ENCODE measurements at regions not wholly inside any gene's neighbourhood (a gene's known extent, or its start where the extent isn't known, plus 50 kb on each side); places are given as distances from the start of the nearest gene placed in this dataset.

DNA sequence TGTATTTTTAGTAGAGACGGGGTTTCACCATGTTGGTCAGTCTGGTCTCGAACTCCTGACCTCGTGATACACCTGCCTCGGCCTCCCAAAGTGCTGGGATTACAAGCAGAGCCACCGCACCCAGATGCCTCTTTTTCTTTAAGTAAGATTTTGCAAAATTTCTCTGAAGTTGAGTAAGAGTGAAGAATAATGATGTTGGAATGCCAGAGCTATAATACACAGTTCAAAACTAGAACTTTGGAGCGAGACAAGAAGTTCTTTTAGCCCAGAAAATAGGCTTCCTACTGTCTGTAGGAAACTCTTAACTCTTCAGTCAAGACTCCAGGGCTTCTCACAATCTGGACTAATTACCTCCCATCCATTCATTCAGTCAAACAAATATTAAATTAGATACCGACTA is 51.4 kb downstream of the MARCHF4 start:
- peaks cover 8% of the 10 kb centered on the region for H3K27me3 Mint-ChIP-seq (ENCODE audit: low read depth)
- no peaks in the 10 kb centered on the region for H3K4me1 Mint-ChIP-seq (ENCODE audit: low read depth)
- H3K36me3 Mint-ChIP-seq (ENCODE audit: low read depth), result no peaks in the 10 kb centered on the region
- intact Hi-C loops (cut with micrococcal nuclease), result no loop called here
- no peak overlapping the region for H3K27ac Mint-ChIP-seq
- no peaks in the 10 kb centered on the region for H3K9me3 Mint-ChIP-seq
- no peak for DNase-seq (ENCODE audit: low spot score)
- H3K4me3 Mint-ChIP-seq (ENCODE audit: low read depth), result no peak overlapping the region

- Mint-ChIP-seq H3K27ac (no peak overlapping the region), H3K4me3 (ENCODE audit: low read depth) (no peak overlapping the region), H3K9me3 (no peaks in the 10 kb centered on the region), H3K27me3 (ENCODE audit: low read depth) (peaks cover 8% of the 10 kb centered on the region), H3K36me3 (ENCODE audit: low read depth) (no peaks in the 10 kb centered on the region), H3K4me1 (ENCODE audit: low read depth) (no peaks in the 10 kb centered on the region)
- intact Hi-C loops (cut with micrococcal nuclease), result no loop called here
- DNase-seq (ENCODE audit: low spot score), result no peak
Observed at GRCh38 chr2:216319771-216320170, 52.5 kb downstream of the MARCHF4 start.

DNA sequence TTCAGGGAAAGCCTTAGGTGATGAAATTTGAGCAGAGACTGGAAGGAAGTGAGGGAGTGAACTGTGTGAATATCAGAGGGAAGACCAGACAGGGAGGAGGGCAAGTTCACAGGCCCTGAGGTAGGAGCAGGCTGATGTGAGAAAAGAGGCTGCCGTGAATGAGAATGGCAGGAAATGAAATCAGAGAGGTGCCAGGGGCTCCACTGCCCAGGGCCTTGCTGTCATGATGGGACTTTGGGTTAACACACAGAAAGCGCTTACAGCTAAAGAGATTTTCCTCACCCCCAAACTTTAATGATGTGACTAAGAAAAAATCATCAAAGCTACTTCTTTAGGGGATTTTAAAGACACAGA is 53.8 kb downstream of the MARCHF4 start:
- Mint-ChIP-seq H3K27me3 (ENCODE audit: low read depth) (peaks cover 16% of the 10 kb centered on the region), H3K4me3 (ENCODE audit: low read depth) (no peak overlapping the region), H3K27ac (no peak overlapping the region), H3K9me3 (no peaks in the 10 kb centered on the region), H3K36me3 (ENCODE audit: low read depth) (no peaks in the 10 kb centered on the region), H3K4me1 (ENCODE audit: low read depth) (no peaks in the 10 kb centered on the region)
- intact Hi-C loops (cut with micrococcal nuclease), result no loop called here
- no peak for DNase-seq (ENCODE audit: low spot score)

GRCh38 chr2:216317831-216318520 is 54.3 kb downstream of the MARCHF4 start:
- Mint-ChIP-seq H3K9me3 (no peaks in the 10 kb centered on the region), H3K4me3 (ENCODE audit: low read depth) (no peak overlapping the region), H3K27me3 (ENCODE audit: low read depth) (peaks cover 14% of the 10 kb centered on the region), H3K27ac (no peak overlapping the region), H3K36me3 (ENCODE audit: low read depth) (no peaks in the 10 kb centered on the region), H3K4me1 (ENCODE audit: low read depth) (no peaks in the 10 kb centered on the region)
- intact Hi-C loops (cut with micrococcal nuclease), result no loop called here
- DNase-seq (ENCODE audit: low spot score), result no peak

- Mint-ChIP-seq H3K9me3 (no peaks in the 10 kb centered on the region), H3K36me3 (ENCODE audit: low read depth) (no peaks in the 10 kb centered on the region), H3K4me1 (ENCODE audit: low read depth) (no peaks in the 10 kb centered on the region), H3K27me3 (ENCODE audit: low read depth) (peaks cover 19% of the 10 kb centered on the region), H3K4me3 (ENCODE audit: low read depth) (no peak overlapping the region), H3K27ac (no peak overlapping the region)
- no peak for DNase-seq (ENCODE audit: low spot score)
- intact Hi-C loops (cut with micrococcal nuclease), result no loop called here
Observed at GRCh38 chr2:216316743-216317142, 55.5 kb downstream of the MARCHF4 start.

- no peak for DNase-seq (ENCODE audit: low spot score)
- Mint-ChIP-seq H3K36me3 (ENCODE audit: low read depth) (no peaks in the 10 kb centered on the region), H3K4me1 (ENCODE audit: low read depth) (no peaks in the 10 kb centered on the region)
Observed at GRCh38 chr2:216315802-216316603, 56.3 kb downstream of the MARCHF4 start.

DNA sequence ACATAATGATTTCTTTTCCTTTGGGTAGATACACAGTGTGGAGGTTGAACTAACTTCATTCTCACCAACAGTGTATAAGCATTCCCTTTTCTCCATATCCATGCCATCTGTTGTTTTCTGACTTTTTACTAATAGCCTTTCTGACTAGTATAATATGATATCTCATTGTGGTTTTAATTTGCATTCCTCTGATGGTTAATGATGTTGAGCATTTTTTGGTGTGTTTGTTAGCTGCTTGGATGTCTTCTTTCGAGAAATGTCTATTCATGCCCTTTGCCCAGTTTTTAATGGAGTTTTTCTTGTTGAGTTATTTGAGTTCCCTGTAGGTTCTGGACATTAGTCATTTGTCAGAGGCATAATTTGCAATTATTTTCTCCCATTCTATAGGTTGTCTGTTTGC is 59.8 kb downstream of the MARCHF4 start:
- H3K4me1 Mint-ChIP-seq (ENCODE audit: low read depth), result no peaks in the 10 kb centered on the region
- H3K4me3 Mint-ChIP-seq (ENCODE audit: low read depth), result no peak overlapping the region
- H3K36me3 Mint-ChIP-seq (ENCODE audit: low read depth), result no peaks in the 10 kb centered on the region
- intact Hi-C loops (cut with micrococcal nuclease), result no loop called here
- H3K27ac Mint-ChIP-seq, result no peak overlapping the region
- DNase-seq (ENCODE audit: low spot score), result no peak
- H3K27me3 Mint-ChIP-seq (ENCODE audit: low read depth), result peaks cover 16% of the 10 kb centered on the region
- H3K9me3 Mint-ChIP-seq, result no peaks in the 10 kb centered on the region

More at GRCh38 chr2:216315802-216316603, 56.3 kb downstream of the MARCHF4 start:
- H3K27ac Mint-ChIP-seq, result no peak overlapping the region
- H3K27me3 Mint-ChIP-seq (ENCODE audit: low read depth), result peaks cover 19% of the 10 kb centered on the region
- intact Hi-C loops (cut with micrococcal nuclease), result no loop called here
- no peak overlapping the region for H3K4me3 Mint-ChIP-seq (ENCODE audit: low read depth)
- no peaks in the 10 kb centered on the region for H3K9me3 Mint-ChIP-seq

DNA sequence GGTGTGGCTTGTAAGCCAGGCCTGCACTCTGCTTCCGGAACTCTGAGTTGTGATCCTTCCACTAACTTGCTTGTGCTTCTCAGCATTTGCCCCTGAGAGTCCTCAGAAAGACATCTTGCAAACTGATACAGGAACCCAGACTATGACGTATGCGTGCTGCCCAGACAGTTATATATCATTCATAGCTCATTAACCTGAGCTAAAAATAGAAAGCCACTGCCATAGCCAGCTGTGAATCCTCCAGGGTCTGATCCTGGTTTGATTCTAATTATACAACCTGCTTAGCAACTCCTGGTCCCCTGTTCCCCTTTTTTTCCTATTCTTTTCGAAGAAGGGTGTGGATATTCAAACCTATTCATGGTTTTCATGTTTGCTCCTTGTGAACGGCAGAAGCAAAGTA is 63.7 kb downstream of the MARCHF4 start:
- H3K36me3 Mint-ChIP-seq (ENCODE audit: low read depth), result no peaks in the 10 kb centered on the region
- H3K9me3 Mint-ChIP-seq, result no peaks in the 10 kb centered on the region

GRCh38 chr2:216307496-216307895 is 64.8 kb downstream of the MARCHF4 start:
- H3K27me3 Mint-ChIP-seq (ENCODE audit: low read depth), result peaks cover 4% of the 10 kb centered on the region
- intact Hi-C loops (cut with micrococcal nuclease), result no loop called here
- H3K4me3 Mint-ChIP-seq (ENCODE audit: low read depth), result no peak overlapping the region
- no peaks in the 10 kb centered on the region for H3K36me3 Mint-ChIP-seq (ENCODE audit: low read depth)
- no peak for DNase-seq (ENCODE audit: low spot score)
- no peaks in the 10 kb centered on the region for H3K9me3 Mint-ChIP-seq
- H3K4me1 Mint-ChIP-seq (ENCODE audit: low read depth), result no peaks in the 10 kb centered on the region
- no peak overlapping the region for H3K27ac Mint-ChIP-seq

More for the DNA sequence above, 63.7 kb downstream of the MARCHF4 start:
- Mint-ChIP-seq H3K27ac (no peak overlapping the region), H3K27me3 (ENCODE audit: low read depth) (peaks cover 11% of the 10 kb centered on the region), H3K4me3 (ENCODE audit: low read depth) (no peak overlapping the region), H3K4me1 (ENCODE audit: low read depth) (no peaks in the 10 kb centered on the region)
- intact Hi-C loops (cut with micrococcal nuclease), result no loop called here
- DNase-seq (ENCODE audit: low spot score), result no peak

DNA sequence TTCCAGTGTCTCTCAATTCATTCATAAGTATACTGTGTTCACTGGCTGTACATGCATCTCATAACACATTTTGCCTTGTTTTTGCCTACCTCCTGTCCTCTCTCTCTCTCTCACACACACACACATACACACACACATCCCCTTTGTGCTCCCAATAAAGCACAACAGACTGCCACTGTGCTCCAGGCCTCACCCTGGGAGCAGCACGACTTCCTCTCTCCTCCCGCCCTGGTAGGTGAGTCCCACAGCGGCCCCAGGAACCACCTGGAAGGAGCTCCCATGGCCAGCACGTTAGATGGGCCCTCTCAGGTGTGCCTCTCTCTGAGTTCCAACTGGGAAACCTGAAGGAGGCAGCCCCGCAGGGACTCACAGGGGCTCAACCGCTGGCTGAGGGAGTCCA is 65.4 kb downstream of the MARCHF4 start:
- Mint-ChIP-seq H3K9me3 (no peaks in the 10 kb centered on the region), H3K27me3 (ENCODE audit: low read depth) (peaks cover 2% of the 10 kb centered on the region), H3K4me3 (ENCODE audit: low read depth) (no peak overlapping the region), H3K4me1 (ENCODE audit: low read depth) (no peaks in the 10 kb centered on the region), H3K36me3 (ENCODE audit: low read depth) (no peaks in the 10 kb centered on the region), H3K27ac (no peak overlapping the region)
- intact Hi-C loops (cut with micrococcal nuclease), result no loop called here
- DNase-seq (ENCODE audit: low spot score), result no peak

DNA sequence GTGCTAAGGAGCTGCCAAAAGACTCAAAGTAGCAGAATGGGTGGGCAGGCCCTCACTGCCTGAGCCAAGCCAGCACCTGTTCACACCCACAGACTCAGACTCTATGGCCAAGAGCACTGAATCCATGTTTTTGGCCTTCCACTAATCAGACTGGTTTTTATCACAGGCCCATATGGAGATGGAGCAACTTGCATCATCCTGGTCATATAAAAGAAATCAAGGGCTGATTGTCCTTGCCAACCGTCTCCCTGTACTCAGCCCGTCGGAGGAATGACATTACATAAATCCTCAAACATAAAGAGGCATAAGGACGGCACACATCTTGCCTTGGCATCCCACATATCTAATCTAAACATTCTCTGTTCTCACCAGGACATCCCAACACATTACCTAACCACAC is 66.7 kb downstream of the MARCHF4 start:
- Mint-ChIP-seq H3K27me3 (ENCODE audit: low read depth) (peaks cover 8% of the 10 kb centered on the region), H3K27ac (no peak overlapping the region), H3K36me3 (ENCODE audit: low read depth) (no peaks in the 10 kb centered on the region), H3K9me3 (no peaks in the 10 kb centered on the region), H3K4me1 (ENCODE audit: low read depth) (no peaks in the 10 kb centered on the region), H3K4me3 (ENCODE audit: low read depth) (no peak overlapping the region)
- intact Hi-C loops (cut with micrococcal nuclease), result no loop called here
- DNase-seq (ENCODE audit: low spot score), result no peak

- Mint-ChIP-seq H3K4me1 (ENCODE audit: low read depth) (no peaks in the 10 kb centered on the region), H3K27ac (no peak overlapping the region), H3K27me3 (ENCODE audit: low read depth) (peaks cover 8% of the 10 kb centered on the region), H3K36me3 (ENCODE audit: low read depth) (no peaks in the 10 kb centered on the region), H3K4me3 (ENCODE audit: low read depth) (no peak overlapping the region), H3K9me3 (no peaks in the 10 kb centered on the region)
- DNase-seq (ENCODE audit: low spot score), result no peak
- intact Hi-C loops (cut with micrococcal nuclease), result no loop called here
Observed at GRCh38 chr2:216302981-216303676, 69.2 kb downstream of the MARCHF4 start.

- no peak for DNase-seq (ENCODE audit: low spot score)
- Mint-ChIP-seq H3K27ac (no peak overlapping the region), H3K27me3 (ENCODE audit: low read depth) (peaks cover 8% of the 10 kb centered on the region), H3K9me3 (no peaks in the 10 kb centered on the region), H3K36me3 (ENCODE audit: low read depth) (no peaks in the 10 kb centered on the region), H3K4me3 (ENCODE audit: low read depth) (no peak overlapping the region), H3K4me1 (ENCODE audit: low read depth) (peaks cover 3% of the 10 kb centered on the region)
- intact Hi-C loops (cut with micrococcal nuclease), result no loop called here
Observed at GRCh38 chr2:216300906-216301305, 71.4 kb downstream of the MARCHF4 start.
